ENCODE measurements at regions not wholly inside any gene's neighbourhood (a gene's known extent, or its start where the extent isn't known, plus 50 kb on each side); places are given as distances from the start of the nearest gene placed in this dataset.

GRCh38 chr6:120576061-120576460, 758.2 kb downstream of the TBC1D32 start:
- TF ChIP-seq CTCF (IDR thresholded peaks at IDR 0.05; ENCODE audit: insufficient read depth, low read length): no peak
- no peak for DNase-seq (ENCODE audit: low read depth)
- H3K4me3 ChIP-seq (ENCODE audit: low read depth, low read length): no peak overlapping the region

GRCh38 chr6:120569714-120570113, 764.6 kb downstream of the TBC1D32 start:
- no peak overlapping the region for H3K4me3 ChIP-seq (ENCODE audit: low read depth, low read length)
- no peak for DNase-seq (ENCODE audit: low read depth)
- no peak for TF ChIP-seq CTCF (IDR thresholded peaks at IDR 0.05; ENCODE audit: insufficient read depth, low read length)

DNA sequence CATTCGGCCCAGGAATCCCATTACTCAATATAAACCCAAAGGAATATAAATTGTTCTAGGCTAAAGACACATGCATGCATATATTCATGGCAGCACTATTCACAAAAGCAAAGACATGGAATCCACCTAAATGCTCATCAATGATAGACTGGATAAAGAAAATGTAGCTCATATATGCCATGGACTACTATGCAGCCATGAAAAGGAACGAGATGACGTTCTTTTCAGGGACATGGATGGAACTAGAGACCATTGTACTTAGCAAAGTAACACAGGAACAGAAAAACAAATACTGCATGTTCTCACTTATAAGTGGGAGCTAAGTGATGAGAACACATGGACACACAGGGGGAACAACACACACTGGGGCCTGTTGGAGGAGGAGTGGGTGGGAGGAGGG, 769.5 kb downstream of the TBC1D32 start:
- no peak for TF ChIP-seq CTCF (IDR thresholded peaks at IDR 0.05; ENCODE audit: insufficient read depth, low read length)
- DNase-seq (ENCODE audit: low read depth): no peak
- H3K4me3 ChIP-seq (ENCODE audit: low read depth, low read length): no peak overlapping the region

DNA sequence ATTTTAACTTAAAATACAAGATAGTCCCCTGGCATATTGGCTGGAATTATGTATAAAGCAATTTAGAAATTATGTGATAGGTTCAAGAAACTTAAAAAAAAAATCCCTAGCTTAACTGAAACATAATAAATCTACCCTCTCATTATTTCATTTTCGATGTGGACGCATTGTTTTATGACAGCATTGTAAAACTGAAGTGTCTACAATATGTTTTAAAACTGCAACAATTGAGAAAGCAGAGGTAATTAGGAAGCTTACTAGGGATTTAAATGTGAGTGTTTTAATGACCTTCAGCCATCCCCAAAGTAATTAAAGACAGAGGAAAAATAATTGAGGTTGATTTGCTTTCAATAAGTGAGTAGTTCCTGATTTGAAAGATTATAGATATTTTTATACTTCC, 776.0 kb downstream of the TBC1D32 start:
- no peak for DNase-seq (ENCODE audit: low read depth)
- no peak for TF ChIP-seq CTCF (IDR thresholded peaks at IDR 0.05; ENCODE audit: insufficient read depth, low read length)
- H3K4me3 ChIP-seq (ENCODE audit: low read depth, low read length): no peak overlapping the region

DNA sequence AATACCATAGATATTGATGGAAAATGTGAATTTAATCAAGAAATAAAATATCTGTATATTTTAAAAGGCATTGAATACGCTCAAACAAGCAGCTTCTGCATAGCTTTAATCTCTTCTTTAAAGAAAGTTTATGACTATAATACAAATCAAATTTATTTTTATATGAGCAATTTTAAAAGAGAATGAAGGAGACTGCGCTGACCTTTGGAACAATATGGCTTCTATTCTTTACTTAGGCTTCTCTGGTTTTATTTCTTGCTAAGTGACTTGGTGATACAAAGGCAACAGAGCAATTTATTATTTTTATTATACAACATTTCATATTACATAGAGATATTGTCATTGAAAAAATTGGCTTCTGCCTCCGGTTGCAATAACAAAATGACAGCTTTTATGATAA, 776.7 kb downstream of the TBC1D32 start:
- H3K4me3 ChIP-seq (ENCODE audit: low read depth, low read length): no peak overlapping the region
- DNase-seq (ENCODE audit: low read depth): no peak
- TF ChIP-seq CTCF (IDR thresholded peaks at IDR 0.05; ENCODE audit: insufficient read depth, low read length): no peak

DNA sequence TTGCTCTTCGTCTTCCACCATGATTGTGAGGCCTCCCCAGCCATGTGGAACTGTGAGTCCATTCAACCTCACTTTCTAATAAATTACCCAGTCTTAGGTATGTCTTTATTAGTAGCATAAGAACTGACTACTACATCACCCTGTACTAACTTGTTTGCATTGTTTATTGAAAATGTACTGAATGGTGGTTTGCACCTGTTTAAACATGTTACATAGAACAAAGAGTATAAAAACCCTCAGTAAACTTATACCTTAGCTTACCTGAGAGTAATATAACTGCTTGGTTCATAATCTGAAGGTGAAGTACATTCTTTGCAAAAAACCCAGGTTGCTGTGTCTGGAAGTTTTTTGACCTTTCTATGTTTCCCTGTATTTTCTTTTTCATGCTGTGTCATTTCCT, 777.8 kb downstream of the TBC1D32 start:
- TF ChIP-seq CTCF (IDR thresholded peaks at IDR 0.05; ENCODE audit: insufficient read depth, low read length): no peak
- no peak overlapping the region for H3K4me3 ChIP-seq (ENCODE audit: low read depth, low read length)
- DNase-seq (ENCODE audit: low read depth): no peak

DNA sequence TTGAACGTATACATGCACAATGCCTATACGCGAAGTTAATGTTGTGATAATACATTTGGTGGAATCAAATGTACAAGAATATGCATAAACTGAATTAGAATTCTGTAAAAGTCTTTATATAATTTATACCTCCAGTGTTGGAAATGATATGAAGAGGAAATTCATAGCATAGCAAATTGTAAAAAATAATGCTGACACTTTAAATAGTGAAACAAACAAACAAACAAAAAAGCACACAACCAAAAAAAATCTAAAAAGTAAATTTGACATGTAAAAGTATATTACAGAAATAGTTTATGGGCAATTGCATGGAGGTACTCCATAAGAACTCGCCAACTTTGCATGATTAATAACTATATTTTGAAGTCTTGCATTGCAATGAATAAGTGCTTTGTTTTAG, 780.9 kb downstream of the TBC1D32 start:
- no peak for DNase-seq (ENCODE audit: low read depth)
- no peak overlapping the region for H3K4me3 ChIP-seq (ENCODE audit: low read depth, low read length)
- no peak for TF ChIP-seq CTCF (IDR thresholded peaks at IDR 0.05; ENCODE audit: insufficient read depth, low read length)

Measured in fibroblast of the aortic adventitia (primary cell).